Renal pelvis (tissue), 1 donor: ENCODE measurements at regions not wholly inside any gene's neighbourhood (a gene's known extent, or its start where the extent isn't known, plus 50 kb on each side); places are given as distances from the start of the nearest gene placed in this dataset.

ENCODE experiments used
- DNase-seq: peaks from one replicate; pipeline ENCODE4 v3.0.0-alpha.2; 2013

DNA sequence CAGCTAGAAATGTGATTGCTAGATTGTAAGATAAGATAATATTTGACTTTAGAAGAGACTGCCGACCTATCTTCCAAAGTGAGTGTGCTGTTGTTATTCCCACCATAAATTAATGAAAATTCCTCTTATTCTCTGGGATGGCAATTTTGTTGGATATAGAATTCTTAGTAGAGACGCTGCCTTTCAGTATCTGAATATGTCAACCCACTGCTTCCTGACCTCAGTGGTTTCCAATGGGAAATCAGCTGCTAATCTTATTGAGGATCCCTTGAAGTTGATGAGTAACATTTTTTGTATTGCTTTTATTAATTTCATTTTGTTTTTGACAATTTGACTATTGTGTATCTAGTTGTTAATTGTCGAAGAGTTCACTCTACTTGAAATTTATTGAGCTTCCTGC lies 313.0 kb downstream of the BMP2 start:
- no peak for DNase-seq

DNA sequence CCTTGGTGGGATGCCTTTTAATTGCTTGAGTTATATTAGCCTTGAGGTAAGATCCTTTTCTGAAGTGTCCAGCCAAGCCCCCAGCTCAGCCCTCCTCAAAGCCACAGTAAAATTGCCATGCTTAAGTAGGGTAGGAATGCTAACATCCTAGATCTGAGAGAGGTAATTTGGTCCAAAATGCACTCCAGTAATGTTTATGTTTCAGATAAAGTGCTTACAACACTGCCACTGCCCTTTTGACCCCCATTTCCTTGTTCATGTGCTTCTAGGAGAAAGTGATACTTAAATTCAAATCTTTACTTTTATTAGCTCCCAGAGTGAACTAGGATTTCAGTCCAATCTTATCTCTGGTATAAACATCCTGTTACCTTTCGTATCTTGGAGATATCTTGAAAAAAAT lies 318.0 kb downstream of the BMP2 start:
- peak; percentile 52 for DNase-seq

DNA sequence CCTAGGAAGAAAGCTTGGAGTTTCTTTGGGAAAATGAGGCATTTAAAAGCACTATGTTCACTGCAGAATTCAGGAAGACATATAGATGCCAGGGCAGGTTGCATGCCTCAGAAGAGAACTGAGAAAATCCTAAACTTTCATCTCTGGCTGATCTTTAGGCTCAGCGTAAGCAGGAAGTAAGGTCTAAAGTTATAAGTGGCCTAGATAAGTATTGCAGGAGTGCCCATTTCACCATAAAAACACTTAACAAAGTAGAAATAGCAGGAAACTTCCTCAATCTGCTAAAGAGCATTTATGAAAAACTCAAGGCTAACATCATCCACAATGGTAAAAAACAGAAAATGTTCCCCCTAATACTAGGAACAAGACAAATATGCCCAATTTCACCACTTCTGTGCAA lies 320.3 kb downstream of the BMP2 start:
- DNase-seq = no peak

DNA sequence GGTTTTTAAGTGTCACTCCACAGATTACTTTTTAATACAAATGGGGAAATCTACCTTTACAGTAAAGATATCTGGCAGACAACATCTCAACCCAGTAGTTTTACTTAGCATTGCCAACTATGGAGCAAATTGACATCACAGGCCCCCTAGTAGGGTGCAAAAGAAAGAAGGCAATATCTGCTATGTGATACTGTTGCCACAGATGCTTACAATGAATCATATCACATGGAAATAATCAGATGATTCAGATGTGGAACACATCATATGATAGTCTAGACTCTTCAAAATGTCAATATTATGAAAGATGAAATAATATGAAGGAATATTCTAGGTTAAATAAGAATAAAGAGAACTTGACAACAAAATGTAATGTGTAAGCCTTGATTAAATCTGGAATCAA lies 322.5 kb downstream of the BMP2 start:
- DNase-seq = no peak

DNA sequence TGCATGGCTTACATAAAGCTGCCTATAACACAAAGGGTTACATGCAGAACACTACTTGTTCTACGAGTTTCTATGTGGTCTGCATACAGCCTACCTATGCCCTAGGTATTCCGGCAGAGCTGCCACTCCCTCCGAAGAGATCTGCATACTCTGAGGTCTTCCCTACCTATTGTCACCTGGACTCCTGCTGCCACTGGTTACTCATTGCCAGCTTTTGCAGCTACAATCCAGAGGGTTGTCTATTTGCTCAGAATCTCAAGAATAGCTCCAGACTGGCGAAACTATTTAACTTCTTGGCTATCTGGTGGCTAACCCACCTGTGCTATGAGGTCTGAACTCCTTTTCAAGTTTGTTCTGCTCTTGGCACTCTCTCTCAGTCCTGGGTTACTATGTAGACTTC lies 323.3 kb downstream of the BMP2 start:
- DNase-seq = no peak

DNA sequence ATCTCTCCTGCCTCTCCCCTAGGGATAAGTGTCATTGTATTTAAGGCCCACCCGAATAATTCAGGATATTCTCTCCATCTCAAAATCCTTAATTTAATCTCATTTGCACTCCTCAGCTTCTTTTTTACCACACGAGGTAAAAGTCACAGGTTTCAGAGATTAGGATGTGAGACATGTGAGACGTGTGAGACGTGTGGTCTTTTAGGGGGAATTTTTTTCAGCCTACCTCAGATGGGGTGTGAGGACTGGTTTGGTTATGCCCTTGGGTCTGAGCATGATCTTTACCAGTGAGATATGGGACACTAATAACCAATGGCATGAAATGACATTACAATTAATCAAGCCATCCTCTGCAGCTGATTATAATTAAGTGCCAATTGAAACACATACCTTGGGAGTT lies 324.2 kb downstream of the BMP2 start:
- no peak for DNase-seq

DNA sequence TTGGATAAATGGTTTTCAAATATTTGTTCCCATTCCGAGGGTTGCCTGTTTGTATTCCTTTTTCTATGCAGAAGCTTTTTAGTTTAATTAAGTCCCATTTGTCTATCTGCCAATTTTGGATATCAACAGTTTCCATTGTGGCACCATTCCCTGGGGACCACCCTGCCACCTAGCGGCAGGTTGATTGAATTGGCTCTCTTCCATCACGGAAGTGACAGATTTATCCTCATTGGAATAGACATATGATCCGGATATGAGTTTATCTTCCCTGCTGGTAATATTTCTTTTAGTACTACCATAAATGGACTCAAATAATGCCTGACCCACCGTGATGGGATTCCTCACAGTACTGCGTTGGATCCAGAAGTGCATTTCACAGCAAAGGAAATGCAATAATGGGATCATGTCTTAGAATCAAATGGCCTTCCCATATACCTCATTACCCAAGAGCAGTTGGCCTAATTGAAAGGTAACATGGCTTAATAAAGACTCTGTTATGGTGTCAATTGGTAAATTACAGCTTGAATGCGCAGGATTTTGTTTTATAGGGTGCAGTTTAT lies 327.0 kb downstream of the BMP2 start:
- DNase-seq = no peak

DNA sequence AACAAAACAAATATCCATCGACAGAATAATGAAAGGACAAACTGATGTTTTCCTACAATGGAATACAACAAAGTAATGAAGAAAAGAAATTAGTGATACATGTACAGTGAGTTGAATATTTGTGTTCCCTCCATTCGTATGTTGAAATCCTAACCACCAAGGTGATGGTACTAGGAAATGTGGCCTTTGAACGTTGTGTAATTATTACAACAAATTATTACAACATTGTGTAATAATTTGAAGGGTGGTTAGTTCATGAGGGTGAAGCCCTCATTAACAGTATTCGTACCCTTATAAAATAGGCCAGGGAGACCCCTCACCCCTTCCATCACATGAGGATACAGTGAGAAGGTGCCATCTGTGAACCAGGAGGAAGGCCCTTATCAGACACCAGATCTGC lies 339.4 kb downstream of the BMP2 start:
- no peak for DNase-seq

DNA sequence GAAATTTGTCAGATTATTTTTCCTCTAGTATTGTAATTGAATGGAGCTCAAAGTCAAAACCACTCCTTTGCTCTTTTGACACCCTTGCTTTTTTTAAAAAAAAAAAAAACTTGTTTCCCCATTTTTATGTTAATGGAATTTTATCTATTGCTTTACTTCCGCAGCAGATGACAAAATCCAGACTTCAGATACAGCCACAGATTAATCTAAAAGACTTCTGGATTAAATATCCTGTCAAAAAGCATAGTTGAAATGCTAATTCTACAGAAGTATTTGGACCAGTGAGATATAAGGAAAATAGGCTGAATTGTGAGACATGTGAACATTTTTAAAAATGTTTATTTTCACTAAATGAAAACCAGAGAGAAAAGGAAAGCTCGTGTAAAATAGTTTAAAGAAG lies 341.4 kb downstream of the BMP2 start:
- no peak for DNase-seq

DNA sequence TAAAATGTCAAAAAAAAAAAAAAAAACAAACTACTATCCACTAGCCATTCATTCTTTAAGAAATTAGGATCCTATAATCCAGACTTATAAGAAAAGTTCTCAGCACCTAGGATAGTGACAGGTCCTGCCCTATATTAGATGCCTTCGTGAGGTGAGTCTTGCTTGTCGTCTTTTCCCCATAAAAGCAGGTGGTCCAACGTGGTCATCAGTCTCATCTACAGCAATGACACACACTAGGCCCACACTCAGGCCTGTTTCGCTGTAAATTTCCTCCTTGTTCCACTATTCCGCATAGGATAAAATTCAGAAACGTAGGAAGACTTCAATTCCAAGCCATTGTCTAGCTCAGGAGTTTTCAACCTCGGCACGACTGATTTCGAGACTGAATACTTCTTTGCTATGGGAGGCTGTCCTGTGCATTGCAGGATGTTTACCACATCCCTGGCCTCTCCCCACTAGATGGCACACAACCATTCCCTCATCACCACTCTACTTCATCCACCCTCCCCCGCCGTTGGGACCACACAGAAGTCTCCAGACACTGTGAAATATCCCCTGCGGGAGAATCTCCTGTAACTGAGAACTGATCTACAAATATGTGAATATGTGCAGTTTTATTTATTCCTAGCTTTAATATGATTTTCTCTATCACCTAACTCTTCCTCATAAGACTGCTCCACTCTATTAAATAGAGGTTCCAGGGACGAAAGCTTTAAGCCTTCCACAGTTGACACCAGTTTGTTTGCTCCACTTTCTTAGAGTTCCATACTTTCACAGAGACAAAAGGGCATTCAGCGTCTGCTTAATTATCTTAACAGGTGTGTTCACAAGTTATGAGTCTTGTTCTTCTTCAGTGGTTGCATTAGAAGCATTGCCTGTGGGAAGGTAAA lies 346.3 kb downstream of the BMP2 start:
- peak; percentile 41 for DNase-seq

DNA sequence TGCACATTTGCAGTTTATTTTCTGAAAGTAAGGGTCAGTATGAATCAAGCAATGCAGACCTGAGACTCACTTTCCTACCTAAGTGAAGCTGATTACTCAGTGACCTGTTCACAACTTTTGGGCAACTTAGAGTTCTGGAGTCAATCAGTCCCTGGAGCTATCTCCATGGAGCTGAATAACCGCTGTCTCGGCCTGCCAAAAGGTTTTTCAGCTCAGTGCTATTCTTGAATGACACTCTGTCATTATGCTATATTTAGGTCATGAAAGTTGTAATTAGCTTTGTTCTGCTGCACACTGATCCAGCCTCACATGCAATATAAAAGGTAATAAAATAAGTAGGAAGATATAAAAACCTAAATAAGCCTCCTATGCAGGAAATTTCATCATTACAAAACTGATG lies 356.0 kb downstream of the BMP2 start:
- DNase-seq = no peak

DNA sequence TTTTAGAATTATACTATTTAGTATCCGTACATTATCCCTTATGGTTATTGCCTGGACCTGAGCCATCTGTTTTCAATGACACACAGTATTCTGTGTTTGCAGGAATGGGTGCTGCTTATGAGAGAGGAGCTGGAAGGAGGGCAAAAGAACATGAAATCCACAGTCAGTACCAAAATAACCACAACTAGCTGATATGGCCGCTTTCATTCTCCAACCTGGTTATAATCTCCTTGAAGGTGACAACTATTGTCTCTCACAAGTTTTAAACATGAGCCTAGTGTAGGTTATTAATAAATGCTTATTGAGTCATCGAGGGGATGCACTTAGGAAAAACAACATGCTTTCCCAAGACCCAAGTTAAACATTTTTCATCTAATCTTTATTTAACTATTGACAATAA lies 356.6 kb downstream of the BMP2 start:
- no peak for DNase-seq

DNA sequence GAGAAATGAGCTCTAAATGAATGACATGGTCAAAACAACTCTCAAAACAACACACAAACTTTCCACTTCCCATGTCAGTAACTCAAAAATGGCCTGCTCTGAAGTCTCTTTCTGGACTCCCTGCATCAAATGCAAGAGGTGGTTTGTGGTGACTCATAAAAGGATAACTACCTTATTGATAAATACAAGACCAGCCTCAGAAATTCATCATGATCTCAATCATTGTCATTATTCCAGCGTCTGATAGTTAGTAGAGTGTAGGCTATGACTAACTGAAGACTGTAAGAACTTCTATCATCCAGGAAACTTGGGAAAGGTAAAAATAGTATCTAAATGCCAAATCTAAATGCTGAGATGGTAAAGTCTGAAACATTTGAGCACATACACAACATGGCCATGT lies 369.4 kb downstream of the BMP2 start:
- no peak for DNase-seq

DNA sequence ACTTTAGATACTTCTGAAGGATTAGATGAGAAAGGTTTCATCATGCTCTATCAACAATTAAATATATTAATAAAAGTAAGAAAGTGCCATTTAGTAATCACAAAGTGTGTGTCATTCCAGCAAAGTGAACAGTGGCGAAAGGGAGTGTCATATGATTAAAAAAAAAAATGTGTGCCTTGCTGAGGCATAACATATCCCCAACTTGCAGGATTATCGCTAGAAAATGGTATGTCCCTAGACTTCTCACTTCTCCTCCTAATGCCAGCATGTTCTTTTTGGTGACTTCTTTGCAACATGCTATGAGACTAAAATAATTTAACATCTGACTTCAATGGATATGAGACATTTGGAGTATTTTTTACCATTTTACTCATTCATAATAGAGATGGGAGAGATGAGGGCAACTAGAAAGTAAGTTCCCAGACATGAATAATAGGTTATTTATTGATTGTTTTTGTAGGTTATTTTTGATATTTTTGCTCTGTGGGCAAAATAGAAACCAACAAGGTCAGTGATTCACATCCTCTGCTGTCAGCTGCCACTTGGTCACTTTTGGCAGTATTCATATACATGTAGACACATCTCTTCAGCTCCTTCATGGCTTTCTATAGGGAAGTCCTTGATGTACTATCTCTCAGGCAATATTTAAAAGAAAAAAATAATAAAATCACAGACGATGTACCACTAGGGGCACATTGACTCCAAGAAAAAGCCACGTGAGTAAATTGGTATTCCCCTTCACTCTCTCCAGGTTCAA lies 370.1 kb downstream of the BMP2 start:
- no peak for DNase-seq

DNA sequence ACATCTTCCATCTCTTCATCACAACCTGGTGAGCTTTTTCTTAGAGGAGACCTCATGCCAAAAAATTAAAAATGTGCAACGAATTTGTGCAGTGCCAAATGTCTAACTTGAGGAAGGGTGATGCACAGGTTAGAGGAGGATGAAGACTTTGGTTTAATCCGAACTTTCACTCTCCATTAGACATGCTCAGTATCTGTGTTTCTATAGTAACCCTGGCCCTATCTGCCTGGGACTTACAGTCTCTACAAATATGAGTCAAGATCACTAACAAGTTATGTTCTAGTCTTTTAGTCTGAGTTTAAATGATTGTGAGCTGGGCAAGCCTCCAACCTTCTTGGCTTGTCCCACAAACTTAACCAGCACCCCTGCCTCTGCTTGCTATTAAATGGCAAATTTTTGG lies 377.0 kb downstream of the BMP2 start:
- DNase-seq = no peak

DNA sequence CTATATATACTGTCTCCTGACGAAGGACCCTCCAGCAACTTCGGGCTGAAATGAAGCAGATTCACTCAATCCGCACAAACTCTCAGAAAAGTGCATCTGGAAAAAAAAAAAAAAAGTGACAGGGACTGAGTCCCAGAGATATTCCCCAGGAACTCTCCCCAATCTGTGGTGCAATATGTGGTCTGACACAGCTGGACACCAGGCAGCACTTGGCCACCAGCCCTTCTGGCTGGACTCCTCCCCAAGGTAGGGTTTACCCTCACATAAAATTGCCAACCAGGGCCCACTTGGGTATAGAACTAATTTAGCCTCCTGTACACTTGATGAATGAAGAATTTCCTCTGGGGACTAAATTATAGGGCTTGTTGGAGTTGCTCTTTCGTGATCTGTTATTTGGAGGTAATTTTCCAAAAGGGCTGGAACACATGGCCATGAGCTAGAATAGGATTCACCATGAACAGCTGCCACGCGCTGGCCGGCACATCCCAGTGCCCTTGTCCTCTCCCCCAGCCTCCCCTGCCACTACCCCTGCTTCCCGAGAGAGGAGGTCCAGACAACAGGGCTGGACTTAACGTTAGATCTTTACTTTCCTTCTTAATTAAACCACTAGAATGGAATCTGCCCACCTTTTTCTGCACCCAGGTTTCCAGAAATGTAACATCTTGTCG lies 379.2 kb downstream of the BMP2 start:
- DNase-seq = no peak

DNA sequence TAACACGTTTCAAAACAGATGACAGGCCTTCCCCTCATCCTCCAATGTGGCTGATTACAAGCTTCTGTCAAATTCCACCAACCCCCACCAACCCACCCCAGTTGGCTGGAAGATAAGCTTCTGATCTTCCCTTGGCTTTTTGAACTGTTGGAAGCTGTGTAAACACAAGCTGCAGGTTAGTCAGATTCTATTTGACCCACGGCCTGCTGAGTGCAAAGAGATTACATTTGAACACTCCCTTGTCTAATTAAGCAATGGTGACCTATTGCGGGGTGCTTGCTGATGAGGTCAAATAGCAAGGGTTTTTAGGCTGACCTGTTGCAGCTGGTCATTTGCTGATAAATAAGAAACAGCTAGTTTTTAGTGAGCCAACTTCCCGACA lies 379.7 kb downstream of the BMP2 start:
- no peak for DNase-seq

DNA sequence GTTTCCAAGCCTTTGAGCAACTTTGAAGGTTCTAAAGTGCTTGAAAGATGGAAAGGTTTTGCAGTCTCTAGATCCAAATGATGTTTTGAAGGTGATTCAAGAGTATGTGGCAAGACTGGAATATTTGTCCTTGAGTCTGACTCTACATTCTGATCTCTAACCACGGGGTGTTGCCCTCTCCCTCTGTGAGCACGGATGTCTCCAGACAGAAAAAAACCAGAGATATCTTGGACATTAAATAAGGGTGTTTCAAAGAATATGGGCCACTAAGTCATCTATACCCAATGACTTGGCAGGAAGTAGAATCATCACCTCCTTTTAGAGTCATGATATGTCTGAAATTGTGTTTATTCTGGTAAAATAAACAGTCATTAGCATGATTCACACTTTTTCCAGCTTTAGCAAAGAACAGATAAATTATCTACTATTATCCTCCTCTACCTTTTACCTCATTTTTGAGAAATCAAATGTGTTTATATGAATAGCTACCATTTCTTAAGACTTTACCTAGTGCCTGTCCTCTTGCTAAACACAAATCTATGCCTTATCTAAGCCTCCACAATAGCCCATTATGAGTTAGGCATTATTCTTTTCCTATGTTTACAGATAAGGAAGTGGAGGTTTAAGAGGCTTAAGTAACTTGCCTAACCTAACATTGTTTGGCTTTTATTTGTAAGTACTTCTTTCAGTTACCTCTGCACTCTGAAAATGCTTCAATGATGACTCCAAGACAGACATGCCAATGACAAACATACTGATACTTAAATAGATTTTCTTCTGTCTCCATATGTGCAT lies 384.4 kb downstream of the BMP2 start:
- no peak for DNase-seq

DNA sequence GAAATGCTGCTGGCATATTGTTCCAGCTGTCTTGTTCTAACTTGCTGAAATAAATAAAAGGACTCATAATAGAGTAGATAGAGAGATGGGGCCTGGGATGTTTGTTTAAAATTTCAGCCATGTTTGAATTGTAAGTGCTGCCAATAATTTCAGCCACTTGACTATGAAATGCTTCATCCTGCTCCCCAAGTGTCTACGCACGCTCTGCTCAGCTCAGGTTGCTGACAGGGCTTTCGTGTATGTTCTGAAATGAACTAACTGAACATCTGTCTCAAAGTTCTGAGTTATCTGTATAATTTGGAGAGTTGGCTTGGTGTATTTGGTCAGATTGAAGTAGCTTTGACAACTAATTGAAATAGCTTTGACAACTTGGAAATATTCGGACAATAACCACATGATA lies 387.8 kb downstream of the BMP2 start:
- no peak for DNase-seq

DNA sequence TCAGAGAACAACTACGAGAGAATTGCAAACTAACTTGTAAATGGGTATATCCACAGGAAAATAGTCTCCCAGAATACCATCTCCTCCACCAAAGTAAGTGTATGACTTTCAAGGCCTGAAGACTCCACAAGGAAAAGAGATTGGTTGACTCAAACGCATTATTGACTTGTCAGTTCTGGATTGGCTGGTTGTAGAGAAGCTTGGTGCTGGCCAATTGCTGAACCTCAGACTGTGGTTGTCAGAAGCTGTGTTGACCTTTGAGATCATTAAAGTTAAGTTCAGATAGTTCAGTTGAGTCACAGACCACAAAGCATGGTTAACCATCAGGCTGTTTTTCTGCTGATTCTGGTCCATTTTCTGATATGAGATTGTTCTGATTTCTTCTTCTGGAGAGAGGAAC lies 388.3 kb downstream of the BMP2 start:
- no peak for DNase-seq

DNA sequence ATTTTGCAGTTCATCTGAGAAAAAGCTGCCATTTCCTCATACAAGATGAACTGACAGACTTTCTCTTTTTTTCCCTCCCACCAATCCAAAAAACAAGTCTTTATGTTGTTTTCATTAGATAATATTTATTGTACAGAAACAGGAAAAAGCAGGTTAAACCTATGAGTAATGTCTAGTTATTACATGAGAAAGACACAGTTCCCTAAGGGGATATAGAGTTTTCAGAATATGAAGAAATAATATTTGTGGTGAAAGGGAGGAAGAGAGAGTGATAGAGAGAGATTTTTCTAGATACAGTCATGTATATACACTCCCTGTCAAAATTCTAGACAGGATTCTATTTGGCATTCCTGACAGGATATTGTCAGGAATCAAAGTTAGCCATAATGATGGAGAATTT lies 392.4 kb downstream of the BMP2 start:
- DNase-seq = no peak

DNA sequence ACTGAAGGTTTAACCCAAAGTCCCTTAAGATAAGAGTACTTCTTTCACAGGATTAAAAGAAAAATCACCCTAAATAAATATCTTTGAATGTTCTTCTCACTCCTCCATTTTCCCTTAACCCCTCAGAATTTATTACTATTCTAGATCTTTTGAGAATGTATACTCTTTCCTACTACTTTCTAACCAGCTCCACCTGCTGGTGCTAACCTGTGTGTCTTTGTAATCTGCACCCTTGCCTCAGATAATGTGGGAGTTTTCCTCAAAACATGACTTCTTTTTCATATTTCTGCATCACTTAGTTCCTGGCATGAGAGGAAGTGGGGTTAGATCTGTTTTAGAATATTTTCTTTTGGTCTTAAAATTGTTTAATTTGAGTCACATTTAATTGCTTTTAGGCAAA lies 394.2 kb downstream of the BMP2 start:
- peak; percentile 10 for DNase-seq
